RWPE2 (cell line): ENCODE measurements at regions not wholly inside any gene's neighbourhood (a gene's known extent, or its start where the extent isn't known, plus 50 kb on each side); places are given as distances from the start of the nearest gene placed in this dataset.

Source experiments
- ATAC-seq: fragments of 200-7000 bp; cut with Tn5 transposase; 3 replicates; pipeline ENCODE4 v1.9.1; 2021; ENCODE audit warnings: low read depth
- DNase-seq: peaks from one replicate; pipeline ENCODE4 v3.0.0-alpha.2; 2020; ENCODE audit warnings: low spot score
- H3K27ac ChIP-seq: fragments of 450-650 bp; 2 replicates; pipeline ENCODE4 v1.5.1; 2017; ENCODE audit warnings: mild to moderate bottlenecking; ENCODE audit not compliant: poor library complexity, severe bottlenecking
- H3K27me3 ChIP-seq: fragments of 250-450 bp; sonication (Bioruptor Pico); 2 replicates; pipeline ENCODE4 v1.5.1; 2021; ENCODE audit warnings: mild to moderate bottlenecking, moderate library complexity; ENCODE audit not compliant: insufficient read depth, poor library complexity, severe bottlenecking
- H3K36me3 ChIP-seq: fragments of 250-450 bp; sonication (Bioruptor Pico); 2 replicates; pipeline ENCODE4 v1.5.1; 2020; ENCODE audit warnings: low read depth, mild to moderate bottlenecking, moderate library complexity
- H3K4me1 ChIP-seq: fragments of 250-450 bp; sonication (Bioruptor Pico); 2 replicates; pipeline ENCODE4 v1.5.1; 2021; ENCODE audit warnings: mild to moderate bottlenecking, moderate library complexity; ENCODE audit not compliant: insufficient read depth, poor library complexity, severe bottlenecking
- H3K4me3 ChIP-seq: fragments of 250-450 bp; sonication (Bioruptor Pico); 2 replicates; pipeline ENCODE4 v1.5.1; 2021; ENCODE audit warnings: mild to moderate bottlenecking, moderate library complexity; ENCODE audit not compliant: severe bottlenecking
- H3K9me3 ChIP-seq: fragments of 250-450 bp; sonication (Bioruptor Pico); 2 replicates; pipeline ENCODE4 v1.5.1; 2021; ENCODE audit warnings: mild to moderate bottlenecking, moderate library complexity; ENCODE audit not compliant: severe bottlenecking
- CTCF ChIP-seq: fragments of 450-650 bp; IDR thresholded peaks from one replicate; pipeline ENCODE4 v1.5.1; 2017; ENCODE audit warnings: mild to moderate bottlenecking, moderate library complexity; ENCODE audit not compliant: poor library complexity, severe bottlenecking

DNA sequence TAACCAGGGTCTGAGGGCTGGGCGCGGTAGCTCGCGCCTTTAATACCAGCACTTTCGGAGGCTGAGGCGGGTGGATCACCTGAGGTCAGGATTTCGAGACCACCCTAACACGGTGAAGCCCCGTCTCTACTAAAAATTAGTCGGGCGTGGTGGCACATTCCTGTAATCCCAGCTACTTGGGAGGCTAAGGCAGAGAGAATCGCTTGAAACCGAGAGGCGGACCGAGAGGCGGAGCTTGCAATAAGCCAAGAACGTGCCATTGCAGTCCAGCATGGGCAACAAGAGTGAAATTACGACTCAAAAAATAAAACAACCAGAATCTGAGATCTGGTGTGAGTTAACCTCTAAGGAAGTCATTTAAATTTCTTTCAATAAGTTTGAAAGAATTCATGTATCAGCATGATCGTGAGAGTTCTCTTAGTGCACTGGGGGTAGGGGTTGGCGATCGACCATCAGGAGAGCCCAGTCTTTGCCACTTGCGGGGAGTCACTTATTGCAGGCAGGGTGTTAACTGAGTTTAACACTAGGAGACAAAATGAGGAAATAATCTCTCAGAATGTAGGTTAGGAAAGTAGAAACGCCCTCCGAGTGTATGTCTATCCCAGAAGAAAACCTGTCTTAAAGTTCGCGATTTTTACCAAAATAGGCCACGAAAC is 206.5 kb upstream of the ZNF184 start:
- Histone ChIP-seq H3K27ac (no peak overlapping the region), H3K4me3 (no peak overlapping the region), H3K4me1 (no peaks in the 10 kb centered on the region), H3K9me3 (no peaks in the 10 kb centered on the region), H3K27me3 (no peaks in the 10 kb centered on the region), H3K36me3 (no peaks in the 10 kb centered on the region)
- ATAC-seq (no peak), DNase-seq (no peak)
- TF ChIP-seq CTCF = no peak

DNA sequence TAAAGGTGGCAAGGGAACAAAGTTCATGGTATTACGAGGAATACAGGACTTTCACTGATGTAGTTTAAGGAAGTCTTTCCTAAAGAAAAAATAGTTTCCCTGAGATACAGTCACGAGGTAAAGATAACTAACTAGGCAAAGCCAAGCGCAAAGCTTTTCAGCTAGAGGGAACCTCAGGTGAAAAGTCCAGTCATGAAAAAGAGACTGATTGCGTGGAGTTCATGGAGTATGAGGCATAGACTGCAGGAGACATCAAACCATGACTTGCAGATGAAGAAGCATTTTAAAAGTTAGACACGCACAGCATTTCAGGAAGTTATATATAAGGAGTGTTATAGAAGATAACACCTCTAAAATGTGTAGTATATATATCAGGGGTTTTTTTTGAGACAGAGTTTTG is 205.6 kb upstream of the ZNF184 start:
- Histone ChIP-seq H3K27ac (no peak overlapping the region), H3K36me3 (no peaks in the 10 kb centered on the region), H3K9me3 (no peaks in the 10 kb centered on the region), H3K4me1 (no peaks in the 10 kb centered on the region), H3K27me3 (no peaks in the 10 kb centered on the region), H3K4me3 (no peak overlapping the region)
- no peak for DNase-seq
- no peak for ATAC-seq
- TF ChIP-seq CTCF = no peak

GRCh38 chr6:27674882-27675281 is 202.0 kb upstream of the ZNF184 start:
- H3K4me3 ChIP-seq = no peak overlapping the region
- no peak overlapping the region for H3K27ac ChIP-seq
- no peak for TF ChIP-seq CTCF
- peaks cover 4% of the 10 kb centered on the region for H3K4me1 ChIP-seq
- DNase-seq (no peak), ATAC-seq (no peak)
- H3K9me3 ChIP-seq = no peaks in the 10 kb centered on the region
- H3K36me3 ChIP-seq = no peaks in the 10 kb centered on the region
- H3K27me3 ChIP-seq = no peaks in the 10 kb centered on the region

GRCh38 chr6:27672113-27672799 is 199.4 kb upstream of the ZNF184 start:
- Histone ChIP-seq H3K4me3 (peak overlapping the region; percentile 27), H3K27me3 (no peaks in the 10 kb centered on the region), H3K9me3 (no peaks in the 10 kb centered on the region), H3K27ac (no peak overlapping the region), H3K36me3 (no peaks in the 10 kb centered on the region), H3K4me1 (peaks cover 4% of the 10 kb centered on the region)
- DNase-seq (no peak), ATAC-seq (peak; percentile 44)
- TF ChIP-seq CTCF = no peak
